ENCODE measurements at regions not wholly inside any gene's neighbourhood (a gene's known extent, or its start where the extent isn't known, plus 50 kb on each side); places are given as distances from the start of the nearest gene placed in this dataset.

GRCh38 chr21:35885942-35886541 is 174.3 kb downstream of the SETD4 start:
- DNase-seq (ENCODE audit: low spot score) = no peak
- H3K27ac Mint-ChIP-seq (ENCODE audit: unreplicated experiment) = no peak overlapping the region
- H3K4me3 Mint-ChIP-seq (ENCODE audit: unreplicated experiment) = no peak overlapping the region
- peaks cover 6% of the 10 kb centered on the region for H3K4me1 Mint-ChIP-seq (ENCODE audit: low read depth)
- peaks cover 4% of the 10 kb centered on the region for H3K9me3 Mint-ChIP-seq (ENCODE audit: low read depth)
- TF ChIP-seq, protein P1, sequence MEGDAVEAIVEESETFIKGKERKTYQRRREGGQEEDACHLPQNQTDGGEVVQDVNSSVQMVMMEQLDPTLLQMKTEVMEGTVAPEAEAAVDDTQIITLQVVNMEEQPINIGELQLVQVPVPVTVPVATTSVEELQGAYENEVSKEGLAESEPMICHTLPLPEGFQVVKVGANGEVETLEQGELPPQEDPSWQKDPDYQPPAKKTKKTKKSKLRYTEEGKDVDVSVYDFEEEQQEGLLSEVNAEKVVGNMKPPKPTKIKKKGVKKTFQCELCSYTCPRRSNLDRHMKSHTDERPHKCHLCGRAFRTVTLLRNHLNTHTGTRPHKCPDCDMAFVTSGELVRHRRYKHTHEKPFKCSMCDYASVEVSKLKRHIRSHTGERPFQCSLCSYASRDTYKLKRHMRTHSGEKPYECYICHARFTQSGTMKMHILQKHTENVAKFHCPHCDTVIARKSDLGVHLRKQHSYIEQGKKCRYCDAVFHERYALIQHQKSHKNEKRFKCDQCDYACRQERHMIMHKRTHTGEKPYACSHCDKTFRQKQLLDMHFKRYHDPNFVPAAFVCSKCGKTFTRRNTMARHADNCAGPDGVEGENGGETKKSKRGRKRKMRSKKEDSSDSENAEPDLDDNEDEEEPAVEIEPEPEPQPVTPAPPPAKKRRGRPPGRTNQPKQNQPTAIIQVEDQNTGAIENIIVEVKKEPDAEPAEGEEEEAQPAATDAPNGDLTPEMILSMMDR (IDR thresholded peaks at IDR 0.05) = no peak
- peaks cover 16% of the 10 kb centered on the region for H3K27me3 Mint-ChIP-seq (ENCODE audit: low read depth)
- peaks cover 1% of the 10 kb centered on the region for H3K36me3 Mint-ChIP-seq (ENCODE audit: low read depth)

- peaks cover 16% of the 10 kb centered on the region for H3K27me3 Mint-ChIP-seq (ENCODE audit: low read depth)
- no peak overlapping the region for H3K27ac Mint-ChIP-seq (ENCODE audit: unreplicated experiment)
- H3K9me3 Mint-ChIP-seq (ENCODE audit: low read depth) = peaks cover 4% of the 10 kb centered on the region
- no peak overlapping the region for H3K4me3 Mint-ChIP-seq (ENCODE audit: unreplicated experiment)
- TF ChIP-seq, protein P1 (IDR thresholded peaks at IDR 0.05) = no peak
- H3K4me1 Mint-ChIP-seq (ENCODE audit: low read depth) = peaks cover 6% of the 10 kb centered on the region
- DNase-seq (ENCODE audit: low spot score) = no peak
- H3K36me3 Mint-ChIP-seq (ENCODE audit: low read depth) = peaks cover 1% of the 10 kb centered on the region
Measured at GRCh38 chr21:35882791-35883240, 177.5 kb downstream of the SETD4 start.

DNA sequence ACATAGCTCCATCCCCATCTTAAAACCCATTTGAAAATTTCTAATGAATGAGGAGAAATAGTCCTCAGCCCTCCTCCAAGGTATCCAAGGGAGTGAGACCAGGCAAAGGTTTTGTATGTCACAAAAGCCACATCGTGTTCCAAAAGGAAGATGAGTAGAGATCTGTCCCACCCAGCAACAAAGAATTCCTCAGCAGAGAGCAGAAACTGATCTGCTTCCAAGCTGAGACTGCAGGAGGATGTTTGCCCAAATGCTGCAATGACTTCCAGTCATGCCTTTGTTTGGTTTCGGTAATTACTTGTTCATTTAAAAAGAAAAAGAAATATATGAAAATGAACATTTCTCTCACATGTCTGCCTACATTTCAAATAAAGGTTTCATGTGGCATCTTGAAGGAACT is 186.9 kb downstream of the SETD4 start:
- Mint-ChIP-seq H3K4me3 (ENCODE audit: unreplicated experiment) (no peak overlapping the region), H3K36me3 (ENCODE audit: low read depth) (peaks cover 1% of the 10 kb centered on the region), H3K9me3 (ENCODE audit: low read depth) (peaks cover 3% of the 10 kb centered on the region), H3K27me3 (ENCODE audit: low read depth) (peaks cover 24% of the 10 kb centered on the region), H3K4me1 (ENCODE audit: low read depth) (peaks cover 5% of the 10 kb centered on the region), H3K27ac (ENCODE audit: unreplicated experiment) (no peak overlapping the region)
- DNase-seq (ENCODE audit: low spot score) = no peak
- TF ChIP-seq, protein P1 (IDR thresholded peaks at IDR 0.05) = no peak

- H3K9me3 Mint-ChIP-seq (ENCODE audit: low read depth) = peaks cover 3% of the 10 kb centered on the region
- no peak overlapping the region for H3K27ac Mint-ChIP-seq (ENCODE audit: unreplicated experiment)
- H3K36me3 Mint-ChIP-seq (ENCODE audit: low read depth) = peaks cover 1% of the 10 kb centered on the region
- peaks cover 23% of the 10 kb centered on the region for H3K27me3 Mint-ChIP-seq (ENCODE audit: low read depth)
- peaks cover 5% of the 10 kb centered on the region for H3K4me1 Mint-ChIP-seq (ENCODE audit: low read depth)
- TF ChIP-seq, protein P1 (IDR thresholded peaks at IDR 0.05) = no peak
- H3K4me3 Mint-ChIP-seq (ENCODE audit: unreplicated experiment) = no peak overlapping the region
- DNase-seq (ENCODE audit: low spot score) = no peak
Measured at GRCh38 chr21:35871906-35872305, 188.4 kb downstream of the SETD4 start.

DNA sequence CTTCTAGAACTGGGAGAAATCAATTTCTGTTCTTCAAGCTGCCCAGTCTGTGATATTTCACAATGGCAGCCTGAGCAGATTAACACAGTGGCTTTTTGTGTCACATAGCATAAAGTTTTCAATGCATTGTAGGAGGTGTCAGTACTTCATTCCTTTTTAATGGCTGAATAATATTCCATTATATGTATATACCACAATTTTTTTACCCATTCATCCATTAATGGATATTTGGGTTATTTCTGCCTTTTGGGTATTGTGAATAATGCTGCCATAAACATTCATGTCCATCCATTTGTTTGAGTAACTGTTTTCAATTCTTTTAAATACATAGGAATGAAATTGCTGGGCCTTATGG is 191.5 kb downstream of the SETD4 start:
- Mint-ChIP-seq H3K4me3 (ENCODE audit: unreplicated experiment) (no peak overlapping the region), H3K4me1 (ENCODE audit: low read depth) (peaks cover 2% of the 10 kb centered on the region), H3K36me3 (ENCODE audit: low read depth) (peaks cover 1% of the 10 kb centered on the region), H3K27me3 (ENCODE audit: low read depth) (peaks cover 14% of the 10 kb centered on the region), H3K9me3 (ENCODE audit: low read depth) (no peaks in the 10 kb centered on the region), H3K27ac (ENCODE audit: unreplicated experiment) (no peak overlapping the region)
- no peak for DNase-seq (ENCODE audit: low spot score)
- TF ChIP-seq, protein P1 (IDR thresholded peaks at IDR 0.05) = no peak
